Stimulated activated CD8-positive, alpha-beta memory T cell treated with anti-CD3 and anti-CD28 coated beads, Interleukin-15, amount 100 ng/mL, for 24 hours (primary cell): ENCODE measurements at regions not wholly inside any gene's neighbourhood (a gene's known extent, or its start where the extent isn't known, plus 50 kb on each side); places are given as distances from the start of the nearest gene placed in this dataset.

Experiments used
- DNase-seq: peaks from one replicate; pipeline ENCODE4 v3.0.0-alpha.2; 2020; ENCODE audit warnings: low read depth

GRCh38 chr20:39909447-39909846 is 779.6 kb downstream of the MAFB start:
- no peak for DNase-seq

GRCh38 chr20:39904476-39905112 is 784.4 kb downstream of the MAFB start:
- DNase-seq = no peak

DNA sequence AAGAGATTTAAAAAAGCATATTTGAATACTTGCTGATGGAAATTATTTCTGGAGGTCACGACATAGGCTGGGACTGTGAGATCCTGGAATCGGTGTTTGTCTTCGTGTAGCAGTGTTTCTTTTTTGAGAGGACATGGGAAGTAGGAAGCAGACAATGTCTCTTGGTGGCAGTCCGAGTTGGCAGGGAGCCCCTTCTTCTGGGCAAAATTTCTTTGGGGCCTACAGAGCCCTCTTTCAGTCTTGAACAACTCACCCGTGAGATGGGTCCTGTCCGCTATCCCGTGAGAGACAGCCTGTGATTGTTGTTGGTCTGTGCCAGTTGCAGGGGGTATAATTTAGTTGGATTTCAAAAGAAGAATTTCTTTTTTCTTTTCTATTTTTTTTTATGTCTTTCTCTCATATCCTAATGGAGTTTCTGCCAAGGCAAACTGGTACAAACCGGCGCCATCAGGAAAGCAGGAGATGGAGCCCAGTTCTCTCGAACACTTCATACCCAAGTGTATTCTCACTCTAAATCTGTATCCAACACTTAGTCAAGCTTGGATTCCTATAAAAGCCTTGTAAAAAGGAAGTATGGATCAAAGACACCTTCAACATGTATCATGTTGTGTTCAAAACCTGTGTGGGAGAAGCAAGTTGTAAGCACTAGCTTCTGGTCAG is 785.1 kb downstream of the MAFB start:
- no peak for DNase-seq

DNA sequence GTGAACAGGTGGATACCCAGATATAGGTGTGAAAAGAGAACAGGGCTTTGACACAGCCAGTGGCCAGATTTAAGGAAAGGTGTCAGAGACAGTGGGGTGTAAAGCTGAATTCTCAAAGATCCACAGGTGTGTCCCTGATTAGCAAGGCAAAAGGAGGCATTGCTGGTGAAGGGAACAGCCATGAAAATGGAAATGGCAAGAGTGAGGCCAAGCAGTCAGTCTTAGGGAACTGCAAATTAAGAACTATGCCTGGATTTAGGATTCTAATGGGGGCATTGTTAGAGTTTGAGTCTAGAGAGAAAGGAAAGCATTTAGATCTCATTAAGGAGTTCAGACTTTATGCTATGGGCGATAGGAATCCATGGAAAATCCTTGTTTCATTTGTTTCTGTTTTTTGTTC is 789.2 kb downstream of the MAFB start:
- no peak for DNase-seq

- DNase-seq = no peak
Measured at GRCh38 chr20:39898467-39898852, 790.6 kb downstream of the MAFB start.

- DNase-seq = no peak
Measured at GRCh38 chr20:39897781-39898466, 791.1 kb downstream of the MAFB start.

DNA sequence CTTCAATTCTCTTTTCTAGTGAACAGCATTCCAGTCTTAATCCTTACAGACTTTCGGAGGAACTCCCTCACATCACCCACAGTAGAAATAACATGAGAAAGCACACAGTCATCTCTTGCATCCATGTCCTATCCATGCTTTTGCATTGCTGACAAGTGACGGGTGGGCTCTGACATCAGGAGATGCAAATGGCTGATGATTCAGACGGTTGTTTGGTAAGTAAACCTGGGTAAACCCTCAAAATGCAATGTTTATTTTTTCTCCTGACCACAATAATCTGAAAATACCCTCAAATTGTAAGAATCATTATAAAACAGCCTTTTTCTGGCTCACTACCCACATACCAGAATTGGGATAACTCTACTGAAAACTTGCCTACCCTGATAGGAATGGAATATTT is 792.0 kb downstream of the MAFB start:
- DNase-seq = no peak

DNA sequence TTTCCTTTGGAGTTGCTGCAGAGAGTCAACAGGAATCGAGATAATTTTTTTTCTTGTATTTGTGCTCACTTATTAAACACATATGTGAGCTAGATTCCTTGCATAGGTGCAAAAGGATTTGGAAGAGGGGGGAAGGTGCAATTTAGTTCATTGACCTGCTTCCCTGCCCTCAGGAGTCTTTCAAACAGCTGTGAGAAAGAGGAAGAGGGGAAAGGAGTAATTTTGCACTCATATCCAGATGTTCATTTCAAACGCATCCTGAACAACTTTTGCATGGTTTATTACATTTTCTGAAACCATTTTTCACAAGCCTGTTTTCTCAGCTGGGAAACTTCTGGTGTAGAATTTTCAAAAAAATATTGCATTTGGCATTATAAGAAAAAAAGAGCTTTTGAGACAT is 795.0 kb downstream of the MAFB start:
- DNase-seq = no peak

GRCh38 chr20:39893003-39893685 is 795.9 kb downstream of the MAFB start:
- DNase-seq = no peak

- no peak for DNase-seq
Measured at GRCh38 chr20:39890697-39891096, 798.3 kb downstream of the MAFB start.

DNA sequence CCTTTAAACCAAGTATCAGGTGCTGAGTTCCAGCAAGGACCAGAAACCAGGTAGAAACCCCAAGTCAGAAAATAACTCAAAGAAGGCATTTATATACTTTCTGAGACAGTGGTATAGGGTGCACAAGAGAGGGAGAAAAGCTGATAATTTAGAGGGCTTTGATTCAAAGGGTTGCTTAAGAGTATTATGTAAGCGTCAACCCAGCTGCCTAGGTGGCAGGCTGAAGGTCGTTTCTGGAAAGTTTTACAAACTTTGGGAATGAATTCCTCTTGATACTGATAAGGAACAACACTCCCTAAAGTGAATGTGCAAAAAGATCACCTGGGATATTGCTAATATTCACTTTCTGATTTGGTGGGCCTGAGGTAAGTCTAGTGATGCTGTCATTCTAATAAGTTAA is 800.7 kb downstream of the MAFB start:
- DNase-seq = no peak

DNA sequence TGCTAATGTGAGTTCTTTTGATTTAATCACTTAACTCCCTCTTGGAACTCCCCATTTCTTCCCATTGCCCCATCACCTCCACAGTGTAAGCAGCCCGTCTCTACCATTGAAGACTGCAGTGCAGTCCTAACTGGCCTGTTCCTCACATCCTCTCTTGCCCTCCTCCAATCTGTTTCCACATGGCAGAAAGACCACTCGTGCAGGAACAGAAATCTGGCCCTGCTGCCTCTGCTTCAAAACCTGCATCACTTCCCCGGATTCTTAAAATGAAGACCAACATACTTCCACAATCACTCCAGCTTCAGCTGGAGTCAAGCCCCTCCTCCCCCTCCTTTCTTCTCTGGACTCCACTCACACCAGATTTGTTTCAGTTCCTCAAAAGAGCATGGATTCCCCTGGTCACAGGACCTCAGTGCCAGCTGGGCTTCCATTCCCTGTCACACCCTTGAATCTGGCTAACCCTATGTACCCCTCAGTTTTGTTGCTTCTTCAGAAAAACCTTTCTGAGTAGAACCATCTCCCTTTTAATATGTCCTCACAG is 802.3 kb downstream of the MAFB start:
- no peak for DNase-seq

GRCh38 chr20:39885975-39886649 is 802.9 kb downstream of the MAFB start:
- DNase-seq = no peak

- DNase-seq = no peak
Measured at GRCh38 chr20:39882806-39883205, 806.2 kb downstream of the MAFB start.

DNA sequence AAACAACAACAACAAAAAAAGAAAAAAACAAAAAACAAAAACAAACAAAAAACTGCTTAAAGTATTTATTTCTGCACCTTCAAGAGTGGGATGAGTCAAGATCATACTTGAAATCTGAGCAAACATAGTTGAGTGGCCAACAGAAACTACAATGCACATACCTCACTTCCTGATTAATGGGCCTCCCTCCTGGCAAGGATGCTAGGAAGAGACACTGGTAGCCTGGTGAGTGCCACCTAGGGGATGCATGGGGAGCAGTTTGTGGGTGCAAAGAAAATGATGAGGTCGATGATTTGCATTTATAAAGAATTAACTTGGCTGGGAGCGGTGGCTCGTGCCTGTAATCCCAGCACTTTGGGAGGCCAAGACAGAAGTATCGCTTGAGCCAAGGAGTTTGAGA is 808.1 kb downstream of the MAFB start:
- DNase-seq = no peak

DNA sequence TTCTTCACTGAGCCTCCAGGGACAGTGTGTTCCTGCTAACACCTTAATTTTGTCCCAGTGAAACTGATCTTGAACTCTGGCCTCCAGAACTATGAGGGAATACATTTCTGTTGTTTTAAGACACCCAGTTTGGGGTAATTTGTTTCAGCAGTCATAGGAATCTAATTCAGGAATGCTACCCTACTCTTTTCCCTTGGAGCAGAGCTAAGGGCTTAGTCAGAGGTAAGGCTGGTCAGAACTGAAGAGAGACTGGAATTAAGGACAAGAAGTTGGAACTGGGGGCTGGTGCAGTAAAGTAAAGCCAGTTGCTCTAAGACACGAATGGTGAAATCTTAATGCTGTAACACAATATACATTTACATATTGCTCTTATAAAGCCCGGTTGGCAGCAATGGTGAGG is 809.7 kb downstream of the MAFB start:
- no peak for DNase-seq

- DNase-seq = no peak
Measured at GRCh38 chr20:39878809-39879208, 810.2 kb downstream of the MAFB start.

GRCh38 chr20:39878320-39878719 is 810.7 kb downstream of the MAFB start:
- no peak for DNase-seq

DNA sequence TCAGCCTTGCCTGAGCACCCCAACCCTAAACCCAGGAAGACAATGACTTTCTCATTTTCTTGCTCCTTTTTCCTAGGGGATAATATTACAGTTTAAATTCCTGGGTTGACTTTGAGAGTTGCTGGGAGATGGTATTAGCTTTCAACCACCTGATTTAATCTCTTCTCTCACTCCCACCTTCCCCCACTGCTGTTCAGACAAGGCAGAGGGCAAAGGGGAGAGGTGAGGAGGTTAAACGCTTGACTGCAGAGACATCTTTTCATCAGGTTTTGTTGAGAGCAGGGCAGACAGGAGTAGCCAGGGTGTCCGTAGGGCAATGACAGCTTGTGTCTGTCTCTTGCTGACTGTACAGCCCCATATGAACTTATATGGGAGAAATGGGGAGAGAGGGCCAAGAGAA is 811.2 kb downstream of the MAFB start:
- DNase-seq = no peak

DNA sequence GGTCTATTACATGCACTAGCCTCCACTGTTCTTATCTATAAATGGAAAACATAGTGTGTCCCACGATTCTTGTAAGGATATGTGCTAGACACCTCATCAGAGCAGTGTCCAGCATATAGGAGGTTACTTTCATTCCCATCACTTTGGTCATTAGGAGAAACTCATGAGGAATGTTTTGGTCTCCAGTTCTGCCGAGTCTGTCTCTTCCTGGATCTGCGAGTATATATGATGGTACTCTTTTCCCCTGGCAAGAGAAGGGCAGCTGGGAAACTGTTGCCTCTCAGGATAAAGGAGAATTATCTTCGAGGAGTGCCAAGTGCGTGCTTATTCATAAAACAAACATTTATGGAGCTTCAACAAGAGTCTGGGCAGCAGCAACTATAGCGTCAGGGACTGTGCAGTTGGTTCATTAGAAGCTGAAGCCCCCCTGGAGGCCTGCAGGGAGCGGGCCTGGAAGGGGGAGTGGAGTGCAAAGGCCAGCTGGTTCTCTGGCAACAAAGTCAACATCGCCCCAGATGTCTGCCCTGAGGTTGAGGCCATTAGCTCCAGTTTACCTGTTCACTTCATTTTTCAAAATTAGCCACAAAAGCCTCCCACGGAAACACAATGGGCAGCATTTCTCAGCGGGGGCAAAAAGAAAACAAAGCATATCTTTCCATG is 811.9 kb downstream of the MAFB start:
- no peak for DNase-seq

GRCh38 chr20:39875492-39876110 is 813.4 kb downstream of the MAFB start:
- no peak for DNase-seq
